Hepatocyte (in vitro differentiated cells): ENCODE measurements at regions not wholly inside any gene's neighbourhood (a gene's known extent, or its start where the extent isn't known, plus 50 kb on each side); places are given as distances from the start of the nearest gene placed in this dataset.

Experiments
- EZH2 ChIP-seq: fragments of 200-600 bp; sonication (generic); IDR thresholded peaks from 2 replicates; pipeline ENCODE4 v1.6.1; 2016; ENCODE audit warnings: antibody characterized with exemption, mild to moderate bottlenecking, borderline replicate concordance
- EZH2phosphoT487 ChIP-seq: fragments of 200-600 bp; sonication (generic); IDR thresholded peaks from one replicate; pipeline ENCODE4 v1.6.1; 2018; ENCODE audit warnings: antibody characterized with exemption, mild to moderate bottlenecking, low read depth, moderate library complexity; ENCODE audit not compliant: unreplicated experiment, severe bottlenecking
- TF ChIP-seq, protein P1 (sequence below): fragments of 200-600 bp; sonication (generic); IDR thresholded peaks from 2 replicates; pipeline ENCODE4 v1.5.1; 2016; ENCODE audit warnings: antibody characterized with exemption, mild to moderate bottlenecking; ENCODE audit not compliant: poor library complexity

DNA sequence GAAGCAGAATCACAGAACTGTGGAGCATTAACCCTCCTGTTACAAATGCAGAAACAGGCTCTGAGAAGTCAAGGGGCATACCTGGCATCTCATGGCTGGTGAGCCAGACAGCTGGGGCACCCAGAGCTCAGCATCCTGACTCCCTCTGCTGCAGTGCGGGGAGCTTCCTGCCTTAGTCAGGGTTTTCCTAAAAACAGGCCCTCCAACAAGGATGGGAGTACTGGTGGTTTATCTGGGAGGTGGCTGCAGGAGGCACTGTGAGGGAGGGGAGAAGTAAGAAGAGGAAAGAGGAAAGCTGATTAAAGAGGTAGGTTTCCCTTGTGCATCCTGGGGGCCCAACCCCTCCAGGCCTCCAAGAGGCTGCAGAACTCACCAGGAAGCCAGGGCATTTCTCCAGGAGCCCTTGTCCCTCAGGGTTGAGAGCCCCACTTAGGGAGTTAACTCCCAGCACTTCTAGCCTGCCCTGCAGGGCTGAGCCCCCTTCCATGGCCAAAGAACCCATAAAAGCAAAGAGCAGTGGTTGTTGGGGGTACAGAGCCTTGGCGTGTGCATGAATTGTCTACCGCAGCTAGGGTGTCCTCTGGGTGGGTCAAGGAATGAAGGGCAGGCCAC lies 261.5 kb upstream of the RPL38 start:
- TF ChIP-seq, protein P1, sequence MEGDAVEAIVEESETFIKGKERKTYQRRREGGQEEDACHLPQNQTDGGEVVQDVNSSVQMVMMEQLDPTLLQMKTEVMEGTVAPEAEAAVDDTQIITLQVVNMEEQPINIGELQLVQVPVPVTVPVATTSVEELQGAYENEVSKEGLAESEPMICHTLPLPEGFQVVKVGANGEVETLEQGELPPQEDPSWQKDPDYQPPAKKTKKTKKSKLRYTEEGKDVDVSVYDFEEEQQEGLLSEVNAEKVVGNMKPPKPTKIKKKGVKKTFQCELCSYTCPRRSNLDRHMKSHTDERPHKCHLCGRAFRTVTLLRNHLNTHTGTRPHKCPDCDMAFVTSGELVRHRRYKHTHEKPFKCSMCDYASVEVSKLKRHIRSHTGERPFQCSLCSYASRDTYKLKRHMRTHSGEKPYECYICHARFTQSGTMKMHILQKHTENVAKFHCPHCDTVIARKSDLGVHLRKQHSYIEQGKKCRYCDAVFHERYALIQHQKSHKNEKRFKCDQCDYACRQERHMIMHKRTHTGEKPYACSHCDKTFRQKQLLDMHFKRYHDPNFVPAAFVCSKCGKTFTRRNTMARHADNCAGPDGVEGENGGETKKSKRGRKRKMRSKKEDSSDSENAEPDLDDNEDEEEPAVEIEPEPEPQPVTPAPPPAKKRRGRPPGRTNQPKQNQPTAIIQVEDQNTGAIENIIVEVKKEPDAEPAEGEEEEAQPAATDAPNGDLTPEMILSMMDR = no peak
- TF ChIP-seq EZH2 = no peak
- no peak for TF ChIP-seq EZH2phosphoT487
